ENCODE measurements at regions not wholly inside any gene's neighbourhood (a gene's known extent, or its start where the extent isn't known, plus 50 kb on each side); places are given as distances from the start of the nearest gene placed in this dataset.

- Mint-ChIP-seq H3K4me3 (no peak overlapping the region), H3K4me1 (peaks cover 17% of the 10 kb centered on the region), H3K9me3 (no peaks in the 10 kb centered on the region), H3K27ac (ENCODE audit: unreplicated experiment) (no peak overlapping the region), H3K27me3 (ENCODE audit: low read depth) (peaks cover 25% of the 10 kb centered on the region), H3K36me3 (ENCODE audit: low read depth) (no peaks in the 10 kb centered on the region)
- DNase-seq (ENCODE audit: low read depth, low spot score): no peak
- no peak for TF ChIP-seq CTCF (conservative IDR thresholded peaks at IDR 0.05)
Observed at GRCh38 chr16:54540525-54541180, 254.1 kb upstream of the IRX3 start.

- TF ChIP-seq CTCF (conservative IDR thresholded peaks at IDR 0.05): peak; percentile 47
- Mint-ChIP-seq H3K4me1 (peaks cover 6% of the 10 kb centered on the region), H3K36me3 (ENCODE audit: low read depth) (no peaks in the 10 kb centered on the region), H3K4me3 (no peak overlapping the region), H3K9me3 (no peaks in the 10 kb centered on the region), H3K27ac (ENCODE audit: unreplicated experiment) (no peak overlapping the region), H3K27me3 (ENCODE audit: low read depth) (peaks cover 17% of the 10 kb centered on the region)
- no peak for DNase-seq (ENCODE audit: low read depth, low spot score)
Observed at GRCh38 chr16:54538276-54538675, 251.7 kb upstream of the IRX3 start.

GRCh38 chr16:54533856-54534490 is 247.4 kb upstream of the IRX3 start:
- peaks cover 2% of the 10 kb centered on the region for H3K27me3 Mint-ChIP-seq (ENCODE audit: low read depth)
- H3K4me1 Mint-ChIP-seq: peaks cover 3% of the 10 kb centered on the region
- peaks cover 12% of the 10 kb centered on the region for H3K9me3 Mint-ChIP-seq
- TF ChIP-seq CTCF (conservative IDR thresholded peaks at IDR 0.05): no peak
- no peak overlapping the region for H3K27ac Mint-ChIP-seq (ENCODE audit: unreplicated experiment)
- H3K4me3 Mint-ChIP-seq: no peak overlapping the region
- no peak for DNase-seq (ENCODE audit: low read depth, low spot score)
- H3K36me3 Mint-ChIP-seq (ENCODE audit: low read depth): peaks cover 4% of the 10 kb centered on the region

- Mint-ChIP-seq H3K36me3 (ENCODE audit: low read depth) (peaks cover 15% of the 10 kb centered on the region), H3K4me1 (peaks cover 11% of the 10 kb centered on the region), H3K9me3 (peaks cover 10% of the 10 kb centered on the region), H3K27ac (ENCODE audit: unreplicated experiment) (no peak overlapping the region), H3K4me3 (no peak overlapping the region), H3K27me3 (ENCODE audit: low read depth) (no peaks in the 10 kb centered on the region)
- TF ChIP-seq CTCF (conservative IDR thresholded peaks at IDR 0.05): no peak
- no peak for DNase-seq (ENCODE audit: low read depth, low spot score)
Observed at GRCh38 chr16:54526916-54527315, 240.3 kb upstream of the IRX3 start.

- no peak for DNase-seq (ENCODE audit: low read depth, low spot score)
- H3K4me3 Mint-ChIP-seq: no peak overlapping the region
- H3K27me3 Mint-ChIP-seq (ENCODE audit: low read depth): no peaks in the 10 kb centered on the region
- no peak overlapping the region for H3K27ac Mint-ChIP-seq (ENCODE audit: unreplicated experiment)
- H3K36me3 Mint-ChIP-seq (ENCODE audit: low read depth): peaks cover 15% of the 10 kb centered on the region
- peaks cover 8% of the 10 kb centered on the region for H3K9me3 Mint-ChIP-seq
- no peak for TF ChIP-seq CTCF (conservative IDR thresholded peaks at IDR 0.05)
- H3K4me1 Mint-ChIP-seq: peaks cover 12% of the 10 kb centered on the region
Observed at GRCh38 chr16:54526087-54526486, 239.5 kb upstream of the IRX3 start.

All from neural crest cell (in vitro differentiated cells).